ENCODE measurements at regions not wholly inside any gene's neighbourhood (a gene's known extent, or its start where the extent isn't known, plus 50 kb on each side); places are given as distances from the start of the nearest gene placed in this dataset.

- no peak for TF ChIP-seq NFIC (IDR thresholded peaks at IDR 0.05)
- TF ChIP-seq ZBTB7A (IDR thresholded peaks at IDR 0.05; ENCODE audit: low read depth) = no peak
- TF ChIP-seq EP300 (IDR thresholded peaks at IDR 0.05; ENCODE audit: borderline replicate concordance) = no peak
- TF ChIP-seq MAX (IDR thresholded peaks at IDR 0.05) = no peak
- no peak for TF ChIP-seq FOXM1 (IDR thresholded peaks at IDR 0.05; ENCODE audit: borderline replicate concordance, low read depth)
- no peak for TF ChIP-seq RAD21 (IDR thresholded peaks at IDR 0.05; ENCODE audit: low read depth)
- TF ChIP-seq USF1 (IDR thresholded peaks at IDR 0.05) = no peak
- no peak for TF ChIP-seq CREB1 (IDR thresholded peaks at IDR 0.05; ENCODE audit: low read depth)
- TF ChIP-seq CEBPB (IDR thresholded peaks at IDR 0.05) = no peak
Measured at GRCh38 chr11:81574301-81574700, 1159.4 kb downstream of the FAM181B start.

GRCh38 chr11:81573367-81573766 lies 1160.3 kb downstream of the FAM181B start:
- TF ChIP-seq TAF1 (IDR thresholded peaks at IDR 0.05; ENCODE audit: low read depth) = no peak
- TF ChIP-seq EGR1 (IDR thresholded peaks at IDR 0.05) = no peak

GRCh38 chr11:81570669-81571068 lies 1163.0 kb downstream of the FAM181B start:
- TF ChIP-seq NFIC (IDR thresholded peaks at IDR 0.05) (no peak), USF1 (IDR thresholded peaks at IDR 0.05) (no peak), YY1 (IDR thresholded peaks at IDR 0.05; ENCODE audit: low read depth) (no peak), FOXM1 (IDR thresholded peaks at IDR 0.05; ENCODE audit: borderline replicate concordance, low read depth) (no peak), TEAD4 (IDR thresholded peaks at IDR 0.05) (no peak), ZBTB7A (IDR thresholded peaks at IDR 0.05; ENCODE audit: low read depth) (no peak), REST (IDR thresholded peaks at IDR 0.05; ENCODE audit: low read depth) (no peak), MAX (IDR thresholded peaks at IDR 0.05) (no peak), EGR1 (IDR thresholded peaks at IDR 0.05) (no peak), TAF1 (IDR thresholded peaks at IDR 0.05; ENCODE audit: low read depth) (no peak), CREB1 (IDR thresholded peaks at IDR 0.05; ENCODE audit: low read depth) (no peak), EP300 (IDR thresholded peaks at IDR 0.05; ENCODE audit: borderline replicate concordance) (no peak), RAD21 (IDR thresholded peaks at IDR 0.05; ENCODE audit: low read depth) (no peak), CEBPB (IDR thresholded peaks at IDR 0.05) (no peak), TCF12 (IDR thresholded peaks at IDR 0.05; ENCODE audit: low read depth) (no peak)

- no peak for TF ChIP-seq TEAD4 (IDR thresholded peaks at IDR 0.05)
- no peak for TF ChIP-seq TCF12 (IDR thresholded peaks at IDR 0.05; ENCODE audit: low read depth)
- no peak for TF ChIP-seq FOXM1 (IDR thresholded peaks at IDR 0.05; ENCODE audit: borderline replicate concordance, low read depth)
- no peak for TF ChIP-seq USF1 (IDR thresholded peaks at IDR 0.05)
- no peak for TF ChIP-seq REST (IDR thresholded peaks at IDR 0.05; ENCODE audit: low read depth)
- no peak for TF ChIP-seq EGR1 (IDR thresholded peaks at IDR 0.05)
- TF ChIP-seq EP300 (IDR thresholded peaks at IDR 0.05; ENCODE audit: borderline replicate concordance) = no peak
- TF ChIP-seq YY1 (IDR thresholded peaks at IDR 0.05; ENCODE audit: low read depth) = no peak
- no peak for TF ChIP-seq ZBTB7A (IDR thresholded peaks at IDR 0.05; ENCODE audit: low read depth)
- TF ChIP-seq MAX (IDR thresholded peaks at IDR 0.05) = no peak
Measured at GRCh38 chr11:81569999-81570398, 1163.7 kb downstream of the FAM181B start.

GRCh38 chr11:81568918-81569317 lies 1164.7 kb downstream of the FAM181B start:
- no peak for TF ChIP-seq ZBTB7A (IDR thresholded peaks at IDR 0.05; ENCODE audit: low read depth)
- TF ChIP-seq YY1 (IDR thresholded peaks at IDR 0.05; ENCODE audit: low read depth) = no peak
- no peak for TF ChIP-seq MAX (IDR thresholded peaks at IDR 0.05)
- no peak for TF ChIP-seq CREB1 (IDR thresholded peaks at IDR 0.05; ENCODE audit: low read depth)
- no peak for TF ChIP-seq NFIC (IDR thresholded peaks at IDR 0.05)

- no peak for TF ChIP-seq TEAD4 (IDR thresholded peaks at IDR 0.05)
- TF ChIP-seq RAD21 (IDR thresholded peaks at IDR 0.05; ENCODE audit: low read depth) = no peak
- TF ChIP-seq CEBPB (IDR thresholded peaks at IDR 0.05) = no peak
- TF ChIP-seq TCF12 (IDR thresholded peaks at IDR 0.05; ENCODE audit: low read depth) = no peak
- no peak for TF ChIP-seq NFIC (IDR thresholded peaks at IDR 0.05)
- TF ChIP-seq REST (IDR thresholded peaks at IDR 0.05; ENCODE audit: low read depth) = no peak
- TF ChIP-seq FOXM1 (IDR thresholded peaks at IDR 0.05; ENCODE audit: borderline replicate concordance, low read depth) = no peak
- no peak for TF ChIP-seq EGR1 (IDR thresholded peaks at IDR 0.05)
- no peak for TF ChIP-seq ZBTB7A (IDR thresholded peaks at IDR 0.05; ENCODE audit: low read depth)
- no peak for TF ChIP-seq USF1 (IDR thresholded peaks at IDR 0.05)
- TF ChIP-seq TAF1 (IDR thresholded peaks at IDR 0.05; ENCODE audit: low read depth) = no peak
- no peak for TF ChIP-seq CREB1 (IDR thresholded peaks at IDR 0.05; ENCODE audit: low read depth)
Measured at GRCh38 chr11:81548123-81548522, 1185.5 kb downstream of the FAM181B start.

All from Ishikawa (cell line).